ACHN (cell line): ENCODE measurements at regions not wholly inside any gene's neighbourhood (a gene's known extent, or its start where the extent isn't known, plus 50 kb on each side); places are given as distances from the start of the nearest gene placed in this dataset.

Source experiments
- DNase-seq: peaks from one replicate; pipeline ENCODE4 v3.0.0-alpha.2; 2015
- in situ Hi-C: cut with HindIII; loops from 2 replicates; pipeline ENCODE4 v1.10.0; 2017; ENCODE audit warnings: low sequenced_read_pairs, low pct_ligation_motif_present, low pct_unique_long_range_greater_than_20kb

- in situ Hi-C loops, result no loop called here
- DNase-seq, result no peak
Observed at GRCh38 chr10:44089671-44090070, 295.2 kb downstream of the CXCL12 start.

GRCh38 chr10:44087403-44087802 lies 297.5 kb downstream of the CXCL12 start:
- in situ Hi-C loops, result no loop called here
- no peak for DNase-seq

- in situ Hi-C loops, result no loop called here
- DNase-seq, result no peak
Observed at GRCh38 chr10:44083719-44084400, 301.0 kb downstream of the CXCL12 start.

GRCh38 chr10:44071479-44071878 lies 313.4 kb downstream of the CXCL12 start:
- no peak for DNase-seq
- in situ Hi-C loops, result no loop called here

- in situ Hi-C loops, result no loop called here
- DNase-seq, result no peak
Observed at GRCh38 chr10:44070282-44070681, 314.6 kb downstream of the CXCL12 start.

GRCh38 chr10:44069573-44069972 lies 315.3 kb downstream of the CXCL12 start:
- in situ Hi-C loops, result no loop called here
- DNase-seq, result no peak

- in situ Hi-C loops, result no loop called here
Observed at GRCh38 chr10:44068716-44069482, 316.0 kb downstream of the CXCL12 start.

GRCh38 chr10:44067432-44067831 lies 317.5 kb downstream of the CXCL12 start:
- in situ Hi-C loops, result no loop called here
- no peak for DNase-seq

More at GRCh38 chr10:44068716-44069482, 316.0 kb downstream of the CXCL12 start:
- no peak for DNase-seq

- no peak for DNase-seq
- in situ Hi-C loops, result no loop called here
Observed at GRCh38 chr10:44066527-44067255, 318.2 kb downstream of the CXCL12 start.

- no peak for DNase-seq
- in situ Hi-C loops, result no loop called here
Observed at GRCh38 chr10:44065788-44066526, 318.9 kb downstream of the CXCL12 start.

GRCh38 chr10:44064987-44065787 lies 319.7 kb downstream of the CXCL12 start:
- in situ Hi-C loops, result no loop called here

GRCh38 chr10:44064317-44064716 lies 320.6 kb downstream of the CXCL12 start:
- in situ Hi-C loops, result no loop called here
- no peak for DNase-seq

More at GRCh38 chr10:44064987-44065787, 319.7 kb downstream of the CXCL12 start:
- DNase-seq, result no peak

- DNase-seq, result no peak
- in situ Hi-C loops, result no loop called here
Observed at GRCh38 chr10:44063686-44064085, 321.2 kb downstream of the CXCL12 start.

- DNase-seq, result no peak
- in situ Hi-C loops, result no loop called here
Observed at GRCh38 chr10:44060719-44061118, 324.2 kb downstream of the CXCL12 start.

- in situ Hi-C loops, result no loop called here
- DNase-seq, result no peak
Observed at GRCh38 chr10:44060221-44060620, 324.7 kb downstream of the CXCL12 start.

GRCh38 chr10:44058259-44058658 lies 326.6 kb downstream of the CXCL12 start:
- no peak for DNase-seq
- in situ Hi-C loops, result no loop called here

- no peak for DNase-seq
- in situ Hi-C loops, result no loop called here
Observed at GRCh38 chr10:44056967-44057805, 327.7 kb downstream of the CXCL12 start.
